Hepatocyte (in vitro differentiated cells): ENCODE measurements at regions not wholly inside any gene's neighbourhood (a gene's known extent, or its start where the extent isn't known, plus 50 kb on each side); places are given as distances from the start of the nearest gene placed in this dataset.

Experiments
- EZH2 ChIP-seq: fragments of 200-600 bp; sonication (generic); IDR thresholded peaks from 2 replicates; pipeline ENCODE4 v1.6.1; 2016; ENCODE audit warnings: antibody characterized with exemption, mild to moderate bottlenecking, borderline replicate concordance
- TF ChIP-seq, protein P1 (sequence below): fragments of 200-600 bp; sonication (generic); IDR thresholded peaks from 2 replicates; pipeline ENCODE4 v1.5.1; 2016; ENCODE audit warnings: antibody characterized with exemption, mild to moderate bottlenecking; ENCODE audit not compliant: poor library complexity

DNA sequence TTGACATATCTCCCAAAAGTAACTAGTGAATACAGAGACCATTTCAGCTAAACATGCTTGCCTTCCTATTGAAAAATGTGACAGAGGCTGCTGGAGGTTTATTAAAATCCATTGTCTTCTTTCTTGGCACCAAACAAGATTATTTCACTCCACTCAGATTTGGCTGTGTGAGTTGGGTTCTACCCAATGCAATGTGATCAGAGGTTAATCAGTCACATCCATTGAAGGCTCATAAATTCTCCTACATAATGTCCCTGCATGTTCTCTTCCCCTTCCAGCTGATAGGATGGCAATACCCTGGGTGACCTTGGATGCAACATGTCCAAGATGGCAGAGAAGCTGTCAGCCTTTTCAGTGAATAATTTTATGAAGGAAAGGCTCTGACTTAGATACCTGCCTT lies 54.5 kb downstream of the TKTL2 start:
- TF ChIP-seq EZH2: no peak
- TF ChIP-seq, protein P1, sequence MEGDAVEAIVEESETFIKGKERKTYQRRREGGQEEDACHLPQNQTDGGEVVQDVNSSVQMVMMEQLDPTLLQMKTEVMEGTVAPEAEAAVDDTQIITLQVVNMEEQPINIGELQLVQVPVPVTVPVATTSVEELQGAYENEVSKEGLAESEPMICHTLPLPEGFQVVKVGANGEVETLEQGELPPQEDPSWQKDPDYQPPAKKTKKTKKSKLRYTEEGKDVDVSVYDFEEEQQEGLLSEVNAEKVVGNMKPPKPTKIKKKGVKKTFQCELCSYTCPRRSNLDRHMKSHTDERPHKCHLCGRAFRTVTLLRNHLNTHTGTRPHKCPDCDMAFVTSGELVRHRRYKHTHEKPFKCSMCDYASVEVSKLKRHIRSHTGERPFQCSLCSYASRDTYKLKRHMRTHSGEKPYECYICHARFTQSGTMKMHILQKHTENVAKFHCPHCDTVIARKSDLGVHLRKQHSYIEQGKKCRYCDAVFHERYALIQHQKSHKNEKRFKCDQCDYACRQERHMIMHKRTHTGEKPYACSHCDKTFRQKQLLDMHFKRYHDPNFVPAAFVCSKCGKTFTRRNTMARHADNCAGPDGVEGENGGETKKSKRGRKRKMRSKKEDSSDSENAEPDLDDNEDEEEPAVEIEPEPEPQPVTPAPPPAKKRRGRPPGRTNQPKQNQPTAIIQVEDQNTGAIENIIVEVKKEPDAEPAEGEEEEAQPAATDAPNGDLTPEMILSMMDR: no peak
